WERI-Rb-1 (cell line): ENCODE measurements at regions not wholly inside any gene's neighbourhood (a gene's known extent, or its start where the extent isn't known, plus 50 kb on each side); places are given as distances from the start of the nearest gene placed in this dataset.
A peak's percentile ranks its signal among the peaks of the same experiment; 100 is the strongest.

Source experiments
- DNase-seq: peaks from one replicate; pipeline ENCODE4 v3.0.0-alpha.2; 2020
- H3K27ac ChIP-seq: fragments of 250-450 bp; sonication (Bioruptor Pico); 2 replicates; pipeline ENCODE4 v1.5.1; 2020; ENCODE audit warnings: mild to moderate bottlenecking, moderate library complexity
- H3K27me3 ChIP-seq: fragments of 250-450 bp; sonication (Bioruptor Pico); 2 replicates; pipeline ENCODE4 v1.5.1; 2021; ENCODE audit warnings: mild to moderate bottlenecking, low read depth, moderate library complexity; ENCODE audit not compliant: insufficient read depth, severe bottlenecking
- H3K36me3 ChIP-seq: fragments of 250-450 bp; sonication (Bioruptor Pico); 2 replicates; pipeline ENCODE4 v1.5.1; 2020; ENCODE audit warnings: mild to moderate bottlenecking, moderate library complexity
- H3K4me3 ChIP-seq: 2 replicates; pipeline ENCODE4 v1.5.1; 2011; ENCODE audit warnings: low read depth, mild to moderate bottlenecking, control low read depth, low read length
- H3K9me3 ChIP-seq: fragments of 250-450 bp; sonication (Bioruptor Pico); 2 replicates; pipeline ENCODE4 v1.5.1; 2021; ENCODE audit warnings: mild to moderate bottlenecking, moderate library complexity; ENCODE audit not compliant: severe bottlenecking
- CTCF ChIP-seq: IDR thresholded peaks from 2 replicates; pipeline ENCODE4 v1.5.1; 2011; ENCODE audit warnings: low read depth, mild to moderate bottlenecking, control low read depth, inconsistent platforms, low read length

- no peaks in the 10 kb centered on the region for H3K36me3 ChIP-seq
- no peak overlapping the region for H3K4me3 ChIP-seq
- no peaks in the 10 kb centered on the region for H3K9me3 ChIP-seq
- no peak overlapping the region for H3K27ac ChIP-seq
- no peaks in the 10 kb centered on the region for H3K27me3 ChIP-seq
- TF ChIP-seq CTCF: no peak
- peak; percentile 16 for DNase-seq
Observed at GRCh38 chr2:159867567-159868361, 69.8 kb upstream of the CD302 start.

GRCh38 chr2:159863526-159864160, 65.6 kb upstream of the CD302 start:
- Histone ChIP-seq H3K27me3 (no peaks in the 10 kb centered on the region), H3K9me3 (no peaks in the 10 kb centered on the region), H3K36me3 (no peaks in the 10 kb centered on the region), H3K4me3 (no peak overlapping the region), H3K27ac (no peak overlapping the region)
- no peak for DNase-seq
- TF ChIP-seq CTCF: no peak

- Histone ChIP-seq H3K9me3 (no peaks in the 10 kb centered on the region), H3K4me3 (no peak overlapping the region), H3K27me3 (no peaks in the 10 kb centered on the region), H3K36me3 (no peaks in the 10 kb centered on the region), H3K27ac (no peak overlapping the region)
- no peak for TF ChIP-seq CTCF
- no peak for DNase-seq
Observed at GRCh38 chr2:159860581-159861310, 62.7 kb upstream of the CD302 start.

- DNase-seq: no peak
- no peaks in the 10 kb centered on the region for H3K36me3 ChIP-seq
- TF ChIP-seq CTCF: no peak
Observed at GRCh38 chr2:159859583-159859982, 61.6 kb upstream of the CD302 start.

GRCh38 chr2:159856760-159857159, 58.8 kb upstream of the CD302 start:
- H3K36me3 ChIP-seq: no peaks in the 10 kb centered on the region
- no peaks in the 10 kb centered on the region for H3K9me3 ChIP-seq
- no peaks in the 10 kb centered on the region for H3K27me3 ChIP-seq
- no peak overlapping the region for H3K4me3 ChIP-seq
- H3K27ac ChIP-seq: no peak overlapping the region
- DNase-seq: no peak
- TF ChIP-seq CTCF: no peak

More at GRCh38 chr2:159859583-159859982, 61.6 kb upstream of the CD302 start:
- Histone ChIP-seq H3K27ac (no peak overlapping the region), H3K27me3 (no peaks in the 10 kb centered on the region), H3K4me3 (no peak overlapping the region), H3K9me3 (no peaks in the 10 kb centered on the region)
